Activated CD8-positive, alpha-beta memory T cell treated with anti-CD3 and anti-CD28 coated beads for 48 hours (primary cell): ENCODE measurements at regions not wholly inside any gene's neighbourhood (a gene's known extent, or its start where the extent isn't known, plus 50 kb on each side); places are given as distances from the start of the nearest gene placed in this dataset.
"Not testable (repeated sequence)": the region's sequence is repeated elsewhere in the genome, so short reads cannot be mapped to it uniquely, and the experiment has no call there.

Experiments used
- DNase-seq, 3 experiments: peaks; one replicate each; pipeline ENCODE4 v3.0.0-alpha.2; 2020; ENCODE audit warnings: low read depth in 2 of 3, low spot score in 2 of 3

DNA sequence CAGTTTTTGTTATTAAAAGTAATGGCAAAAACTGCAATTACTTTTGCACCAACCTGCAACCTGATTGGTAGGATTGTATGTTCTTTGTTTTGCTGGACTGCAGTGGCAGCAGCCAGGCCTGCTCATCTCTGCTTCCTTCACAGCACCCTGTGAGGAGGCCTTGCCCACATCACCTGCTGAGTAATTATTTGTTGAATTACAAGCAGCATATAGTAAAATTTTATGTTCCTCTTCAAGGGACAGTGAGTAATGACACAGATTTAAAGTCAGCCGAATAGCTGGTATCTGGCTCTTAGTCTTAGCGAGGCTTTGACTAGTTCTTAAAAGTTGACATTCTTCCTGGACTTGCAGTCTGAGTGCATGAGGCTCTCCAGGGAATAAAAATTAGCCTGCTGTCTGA is 435.1 kb downstream of the PRDM2 start:
- no peak for DNase-seq

DNA sequence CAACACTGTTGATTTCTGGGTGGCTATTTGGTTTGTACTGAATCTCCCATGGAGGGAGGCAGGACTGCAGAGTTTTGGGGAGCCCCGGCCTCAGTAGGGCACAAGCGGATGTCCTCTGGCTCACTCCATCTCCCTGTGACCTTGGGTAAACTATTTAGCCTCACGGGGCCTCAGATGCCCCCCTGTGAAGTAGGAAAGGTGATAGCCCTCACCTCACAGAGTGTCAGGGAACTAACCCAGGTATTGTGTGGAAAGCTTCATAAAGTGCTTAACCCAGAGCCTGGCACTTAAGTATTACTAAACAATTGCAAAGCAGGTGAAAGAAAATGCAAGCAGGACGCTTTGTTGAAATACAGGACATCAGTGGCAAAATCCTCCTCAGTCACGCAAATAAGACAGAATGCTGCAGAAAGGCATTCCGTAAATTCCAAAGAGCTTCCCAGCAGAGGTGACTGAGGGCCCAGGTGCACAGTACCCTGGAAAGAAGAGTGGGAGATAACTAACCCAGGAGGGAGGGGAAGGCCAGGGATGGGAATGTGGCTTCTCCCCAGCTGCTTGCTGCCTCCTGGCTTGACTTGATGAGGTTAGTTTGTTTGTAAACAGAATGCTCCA is 436.3 kb downstream of the PRDM2 start:
- no peak for DNase-seq

DNA sequence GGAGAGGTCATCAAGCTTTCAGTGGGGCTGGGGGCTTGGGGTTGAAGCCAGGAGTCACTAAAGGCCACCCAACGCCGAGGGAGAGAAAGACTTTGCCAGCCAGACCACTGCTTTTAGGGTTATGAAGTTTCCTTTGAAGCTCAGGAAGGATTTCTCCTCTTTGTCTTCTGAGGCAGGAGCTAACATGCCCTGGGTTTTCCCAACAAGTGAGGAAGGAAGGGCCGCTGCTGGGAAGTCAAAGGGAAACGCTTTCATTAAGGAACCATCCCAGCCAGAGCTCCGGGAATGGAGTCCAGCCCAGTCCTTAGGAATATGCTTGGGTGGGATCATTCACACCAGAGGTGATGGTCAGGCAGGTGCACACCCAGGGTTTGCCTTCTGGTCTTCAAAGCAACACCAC is 436.9 kb downstream of the PRDM2 start:
- DNase-seq: no peak

DNA sequence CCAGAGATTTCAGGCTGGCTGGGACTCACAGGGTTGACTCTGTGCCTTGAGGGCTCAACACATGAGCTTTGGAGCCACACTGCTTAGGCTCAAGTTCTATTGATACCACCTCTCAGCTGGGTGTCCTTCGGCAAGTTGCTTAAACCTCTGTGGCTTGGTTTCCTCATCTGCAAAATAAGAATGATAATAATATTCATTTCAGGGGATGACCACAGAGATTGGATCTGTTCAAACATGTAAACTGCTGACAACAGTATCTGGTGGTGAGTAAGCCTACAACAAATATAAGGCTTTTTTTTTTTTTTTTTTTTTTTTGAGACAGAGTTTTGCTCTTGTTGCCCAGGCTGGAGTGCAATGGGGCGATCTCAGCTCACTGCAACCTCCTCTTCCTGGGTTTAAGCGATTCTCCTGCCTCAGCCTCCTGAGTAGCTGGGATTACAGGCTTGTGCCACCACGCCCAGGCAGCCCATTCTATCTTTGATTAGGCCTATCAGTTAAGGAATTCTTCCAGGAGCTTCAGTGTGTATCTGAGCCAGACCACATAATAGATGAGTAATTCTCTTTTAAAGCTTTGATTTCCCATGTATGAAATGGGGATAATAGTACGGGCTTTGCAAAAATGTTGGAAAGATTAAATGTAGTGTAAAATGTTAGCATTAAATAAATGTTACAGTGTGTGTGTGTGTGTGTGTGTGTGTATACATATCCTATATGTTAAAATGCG is 437.6 kb downstream of the PRDM2 start:
- no peak for DNase-seq

DNA sequence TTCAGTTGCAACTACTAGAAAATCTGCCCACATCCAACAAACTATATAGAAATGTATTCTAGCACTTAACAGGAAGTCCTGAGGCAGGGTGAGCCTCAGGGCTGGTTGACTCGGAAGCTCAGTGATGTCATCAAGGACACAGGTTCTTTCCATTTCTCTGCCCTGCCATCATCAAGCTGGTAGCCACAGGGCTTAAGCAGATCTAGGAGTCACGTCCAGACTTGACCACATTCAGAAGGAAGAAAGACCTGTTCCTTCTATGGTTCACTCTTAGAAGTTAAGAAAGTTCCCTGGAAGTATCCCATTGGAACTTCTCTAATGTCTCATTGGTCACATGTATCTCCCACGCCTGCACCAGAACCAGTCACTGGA is 438.1 kb downstream of the PRDM2 start:
- DNase-seq: no peak

DNA sequence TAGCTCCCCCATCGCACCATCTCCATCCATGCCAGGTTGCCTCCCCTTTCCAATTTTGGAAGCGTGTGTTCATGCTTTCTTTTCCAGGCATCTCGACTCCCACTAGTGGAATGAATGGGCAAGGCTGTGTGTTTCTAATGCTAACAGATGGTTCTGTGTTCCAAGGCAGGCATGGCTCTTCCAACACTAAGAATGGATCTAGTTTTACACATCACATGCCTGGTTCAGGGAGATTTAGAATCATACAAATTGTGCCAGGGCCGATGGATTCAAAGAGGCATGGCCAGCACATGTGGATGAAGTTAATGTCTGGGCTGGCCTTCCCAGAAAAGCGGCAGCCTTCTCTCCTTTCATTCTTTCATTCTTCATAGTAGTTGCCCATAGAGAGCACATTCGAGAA is 438.7 kb downstream of the PRDM2 start:
- DNase-seq: no peak

DNA sequence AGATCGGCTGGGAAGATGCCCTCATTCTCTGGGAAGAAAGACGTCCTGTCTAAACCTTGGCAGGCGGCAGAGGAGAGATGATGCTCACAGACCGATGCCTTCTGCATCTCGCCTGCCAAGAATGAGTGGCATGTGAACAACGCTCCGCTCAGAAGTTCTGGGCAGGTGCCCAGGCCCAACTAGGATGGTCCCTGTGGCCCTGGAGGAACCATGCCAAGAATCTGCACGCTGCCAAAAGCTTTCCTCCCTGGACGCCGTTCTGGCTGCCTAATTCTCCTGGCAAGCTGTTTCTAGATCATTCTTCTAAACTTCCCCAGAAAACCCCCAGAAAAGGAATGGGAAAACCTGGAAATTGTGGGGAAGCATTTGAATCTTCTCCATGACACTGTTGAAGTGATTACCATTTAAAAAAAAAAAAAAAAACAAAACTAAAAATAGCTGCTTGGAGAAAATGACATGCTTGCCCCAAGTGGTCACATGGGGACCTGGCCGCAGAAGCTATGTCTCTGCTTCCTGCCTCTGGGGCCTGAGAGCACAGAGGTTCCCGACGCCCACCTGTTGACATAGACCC is 440.9 kb downstream of the PRDM2 start:
- no peak for DNase-seq

DNA sequence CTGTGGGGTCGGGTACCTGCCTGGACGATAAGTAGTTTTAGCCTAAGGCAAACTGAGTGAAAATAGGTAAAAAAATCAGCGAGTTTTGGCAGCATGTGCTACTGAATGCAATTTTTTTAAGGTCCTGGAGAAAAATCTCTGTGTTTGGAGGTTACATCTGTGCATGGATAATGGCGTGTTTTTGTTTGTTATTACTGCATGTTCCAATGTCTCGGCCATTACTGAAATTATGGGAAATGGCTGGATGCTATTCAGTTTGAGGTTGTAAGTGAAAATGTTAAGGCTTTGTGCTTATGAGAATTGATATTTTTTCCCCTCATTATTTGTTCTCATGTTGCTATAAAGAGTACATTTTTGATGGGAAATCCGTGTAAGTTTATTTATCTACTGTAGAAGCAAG is 441.7 kb downstream of the PRDM2 start:
- DNase-seq: no peak

DNA sequence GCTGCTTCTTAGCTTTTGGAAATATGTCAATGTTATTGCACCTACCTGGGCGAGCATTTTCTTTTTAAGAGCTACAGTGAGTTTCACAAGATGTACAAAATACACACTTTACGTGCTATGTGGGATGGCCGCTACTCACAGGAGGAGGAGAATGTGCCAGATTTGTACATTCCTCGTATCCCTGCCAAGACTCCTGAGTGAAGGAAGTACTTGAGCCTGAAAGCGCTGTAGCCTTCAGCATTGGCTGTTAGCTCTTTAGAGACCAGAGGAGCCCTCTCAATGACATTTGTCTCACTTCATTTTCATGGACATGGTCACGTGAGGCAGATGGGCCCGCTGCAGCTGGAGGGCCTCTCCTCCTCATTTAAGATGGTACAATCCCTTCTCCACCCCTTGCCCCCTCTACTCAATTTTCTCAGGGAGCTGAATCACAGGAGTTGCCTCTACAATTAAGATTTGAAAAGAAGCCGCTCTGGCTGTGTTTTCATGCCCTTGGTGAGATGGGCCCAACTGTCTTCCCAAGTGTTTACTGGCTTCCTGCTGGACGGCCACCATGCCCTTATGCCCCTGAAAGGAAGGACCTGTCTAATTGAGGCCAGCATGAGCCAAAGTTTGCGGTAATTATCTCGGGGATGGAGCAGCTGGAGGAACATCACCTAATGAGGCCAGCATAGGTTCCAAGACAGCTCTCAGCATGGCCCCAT is 442.6 kb downstream of the PRDM2 start:
- DNase-seq: no peak

DNA sequence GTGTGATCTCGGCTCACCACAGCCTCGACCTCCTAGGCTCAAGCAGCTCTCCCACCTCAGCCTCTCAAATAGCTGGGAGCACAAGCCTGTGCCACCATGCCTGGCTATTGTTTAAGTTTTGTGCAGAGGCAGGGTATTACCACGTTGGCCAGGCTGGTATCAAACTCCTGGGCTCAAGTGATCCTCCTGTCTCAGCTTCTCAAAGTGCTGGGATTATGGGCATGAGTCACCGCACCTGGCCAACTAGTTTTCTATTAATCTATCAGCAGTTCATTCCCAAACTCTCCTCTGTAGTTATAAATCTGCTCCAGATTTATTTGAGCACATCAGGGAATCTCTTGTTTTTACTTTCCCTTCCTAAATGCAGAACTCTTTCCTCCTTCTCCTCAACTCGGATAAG is 443.8 kb downstream of the PRDM2 start:
- DNase-seq: no peak

DNA sequence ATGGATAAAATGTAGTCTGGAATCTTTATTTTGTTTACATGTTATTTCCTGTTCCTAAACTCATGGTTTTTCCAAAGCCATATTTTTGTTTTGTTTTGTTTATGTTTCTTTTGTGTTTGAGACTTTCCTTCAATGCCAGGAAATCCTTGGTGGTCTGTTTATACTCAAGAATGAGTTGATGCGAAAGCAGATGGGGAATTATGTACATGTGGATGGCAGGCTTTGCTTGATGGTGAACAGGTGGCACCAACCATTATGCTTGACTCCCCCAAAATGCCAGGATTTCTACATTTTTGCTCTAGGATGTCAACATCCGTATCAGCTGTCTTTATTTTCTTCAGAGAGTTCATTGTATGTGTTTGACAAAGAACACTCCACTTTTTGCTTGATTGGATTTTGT is 448.5 kb downstream of the PRDM2 start:
- no peak for DNase-seq

DNA sequence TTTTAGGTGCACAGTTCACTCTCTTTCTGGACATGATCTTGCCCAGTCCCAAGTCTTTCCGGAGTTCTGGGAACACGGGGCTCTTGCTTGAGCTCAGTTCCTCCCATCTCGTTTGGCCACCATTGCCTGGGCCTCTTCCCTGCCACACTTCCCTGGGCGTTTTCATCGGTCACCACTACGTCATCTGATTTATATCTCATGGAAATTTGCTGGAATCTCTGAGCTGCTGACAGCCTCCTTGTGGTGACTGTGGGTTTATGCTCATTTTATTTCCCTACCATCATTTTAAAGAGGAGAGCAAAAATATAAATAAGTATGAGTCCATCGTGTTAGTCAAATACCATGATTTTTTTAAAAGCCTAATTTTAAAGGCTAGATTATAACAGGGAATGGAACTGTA is 449.1 kb upstream of the KAZN start:
- DNase-seq: no peak

DNA sequence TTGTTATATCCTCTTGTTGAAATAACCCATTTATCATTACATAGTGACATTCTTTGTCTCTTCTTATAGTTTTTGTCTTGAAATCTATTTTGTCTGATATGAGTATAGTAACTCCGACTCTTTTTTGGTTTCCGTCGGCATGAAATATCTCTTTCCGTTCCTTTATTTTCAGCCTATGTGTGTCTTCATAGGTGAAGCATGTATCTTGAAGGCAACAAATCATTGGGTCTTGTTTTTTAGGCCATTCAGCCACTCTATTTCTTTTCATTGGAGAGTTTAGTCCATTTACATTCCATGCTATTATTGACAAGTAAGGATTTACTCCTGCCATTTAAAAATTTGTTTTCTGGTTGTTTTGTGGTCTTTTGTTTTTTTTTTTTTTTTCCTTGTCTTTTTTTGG is 441.9 kb upstream of the KAZN start:
- no peak for DNase-seq

DNA sequence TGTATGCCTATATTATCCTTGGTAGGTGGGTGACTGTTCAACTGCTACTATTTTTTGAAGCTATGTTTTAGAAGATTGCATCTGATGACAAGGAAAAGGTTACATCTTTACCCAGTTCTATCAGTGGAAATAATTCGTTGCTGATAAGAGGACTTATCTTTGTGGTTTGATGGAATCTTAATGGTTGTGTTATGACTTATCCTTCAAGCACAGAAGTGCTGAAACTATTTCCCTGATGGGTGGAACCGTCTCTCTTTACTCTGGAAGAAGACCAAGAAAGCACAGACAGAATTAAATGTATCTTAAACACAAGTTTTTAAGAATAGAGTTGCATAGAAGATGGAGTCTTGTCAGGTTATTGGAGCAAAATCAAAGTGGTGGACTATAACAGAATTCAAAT is 437.7 kb upstream of the KAZN start:
- no peak for DNase-seq

DNA sequence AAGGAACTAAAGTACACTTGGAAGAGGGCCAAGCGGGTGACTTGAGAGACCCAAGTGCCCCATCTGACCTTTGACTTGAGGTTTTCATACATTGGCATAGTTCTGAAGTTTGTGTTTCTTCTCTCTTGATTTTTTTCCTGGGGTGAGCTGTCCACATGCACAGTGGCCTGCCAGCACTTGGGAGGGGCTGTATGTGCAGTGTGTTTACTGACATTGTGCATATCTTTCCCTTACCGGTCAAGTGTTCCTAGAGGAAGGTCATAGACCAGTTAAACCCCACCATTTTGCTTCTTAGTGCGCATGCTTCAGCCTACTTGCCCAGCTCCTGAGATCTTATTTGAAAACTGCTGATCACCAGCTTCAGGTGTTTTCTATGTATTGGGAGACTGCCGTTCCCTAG is 435.2 kb upstream of the KAZN start:
- DNase-seq: no peak

DNA sequence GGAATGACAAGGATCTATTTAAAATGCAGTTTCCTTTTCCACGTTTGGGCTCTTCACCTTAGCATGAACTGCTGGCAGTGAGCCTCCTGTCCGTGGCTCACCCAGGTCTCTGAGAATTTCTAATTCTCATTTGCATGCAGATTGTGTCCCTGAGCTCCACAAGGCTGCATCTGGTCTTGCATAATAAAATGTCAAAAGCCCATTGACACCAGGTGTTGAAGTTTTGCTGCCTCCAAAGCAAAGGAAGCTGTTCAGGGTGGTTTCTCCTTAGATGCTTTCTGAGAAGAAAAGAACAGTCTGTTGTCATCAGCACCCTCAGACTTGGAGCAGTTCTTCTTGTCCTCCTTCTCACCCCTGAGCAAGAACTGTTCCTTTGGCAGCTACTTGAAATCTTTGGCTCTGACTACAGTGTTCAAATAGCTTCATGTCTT is 433.1 kb upstream of the KAZN start:
- DNase-seq: no peak

DNA sequence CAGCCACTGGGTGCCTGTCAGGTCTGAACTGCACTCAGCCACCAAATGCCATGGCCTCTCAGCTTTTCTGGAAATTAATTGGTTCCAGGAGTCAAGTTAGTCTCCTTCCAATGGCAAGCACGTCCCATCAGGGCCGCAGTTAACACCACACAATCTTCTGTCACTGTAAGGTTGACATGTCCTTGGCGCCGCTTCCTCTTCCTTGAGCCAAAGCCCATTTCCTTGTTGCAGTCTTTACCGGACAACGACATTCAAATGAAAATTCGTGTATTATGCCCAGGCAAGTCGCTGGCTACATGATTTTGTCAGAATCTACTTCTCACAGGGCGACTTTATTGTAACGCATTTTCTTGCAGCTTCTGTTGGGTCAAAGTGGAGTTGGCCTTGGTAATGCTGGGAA is 430.6 kb upstream of the KAZN start:
- no peak for DNase-seq

DNA sequence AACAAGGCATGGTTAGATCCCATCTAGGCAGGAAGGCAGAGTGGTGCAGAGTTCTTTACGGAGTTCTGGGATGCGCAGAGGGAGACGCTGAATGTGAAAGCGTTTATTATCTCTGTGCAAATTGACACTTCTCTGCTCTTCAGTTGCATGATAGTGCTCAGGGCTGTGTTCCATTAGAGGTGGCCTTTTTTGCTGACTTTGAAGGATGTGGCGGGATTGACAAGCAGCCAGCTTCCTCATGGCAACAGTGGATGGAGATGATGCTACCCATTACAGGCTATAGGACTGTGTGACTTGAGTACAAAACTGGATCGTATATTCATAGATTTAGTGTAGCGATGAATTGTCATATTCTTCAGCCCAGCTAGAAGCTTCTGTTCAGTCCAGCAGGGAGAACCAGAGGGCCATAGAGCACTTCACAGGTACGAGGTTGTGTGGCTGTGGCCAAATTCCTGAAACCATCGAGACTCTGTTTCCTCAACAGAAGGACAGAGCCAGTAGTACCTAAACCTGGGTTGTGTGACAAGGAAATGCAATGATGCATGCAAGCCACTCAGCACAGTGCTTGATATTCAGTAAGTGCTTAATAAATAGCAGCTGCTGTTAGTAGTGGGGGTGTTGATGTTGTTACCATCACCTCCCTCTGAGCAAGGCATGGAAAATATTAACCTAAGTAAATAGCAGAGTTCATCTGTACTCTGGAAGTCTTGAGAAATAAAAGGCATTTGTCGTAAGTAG is 430.0 kb upstream of the KAZN start:
- DNase-seq: no peak

DNA sequence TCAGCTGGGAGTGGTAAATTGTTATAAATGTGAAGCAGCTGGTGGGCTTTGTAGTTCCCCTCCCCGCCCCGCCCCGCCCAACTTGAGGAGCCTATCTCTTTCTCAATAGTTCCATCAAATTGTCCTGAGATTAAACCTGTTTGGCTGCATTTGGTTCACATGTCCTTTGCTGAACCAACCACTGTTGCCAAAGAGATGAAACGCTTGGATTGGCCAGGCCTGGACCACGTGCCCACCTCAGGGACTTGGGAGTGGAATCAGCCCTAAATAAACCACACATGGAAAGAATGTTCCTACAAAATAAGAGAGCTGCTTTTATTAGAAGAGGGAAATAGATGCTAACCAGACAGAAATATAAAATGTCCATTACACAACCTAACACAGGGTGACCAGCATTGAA is 424.9 kb upstream of the KAZN start:
- no peak for DNase-seq

DNA sequence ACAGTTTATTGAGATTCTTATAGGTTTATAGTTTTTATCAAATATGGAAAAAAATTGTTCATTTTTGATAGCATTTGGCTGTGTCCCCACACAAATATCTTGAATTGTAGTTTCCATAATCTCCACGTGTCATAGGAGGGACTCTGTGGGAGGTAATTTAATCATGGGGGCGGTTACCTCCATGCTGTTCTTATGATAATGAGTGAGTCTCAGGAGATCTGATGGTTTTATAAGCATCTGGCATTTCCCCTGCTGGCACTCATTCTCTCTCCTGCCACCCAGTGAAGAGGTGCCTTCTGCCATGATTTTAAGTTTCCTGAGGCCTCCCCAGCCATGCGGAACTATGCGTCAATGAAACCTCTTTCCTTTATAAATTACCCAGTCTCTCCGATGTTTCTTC is 420.6 kb upstream of the KAZN start:
- DNase-seq: not testable (repeated sequence)

DNA sequence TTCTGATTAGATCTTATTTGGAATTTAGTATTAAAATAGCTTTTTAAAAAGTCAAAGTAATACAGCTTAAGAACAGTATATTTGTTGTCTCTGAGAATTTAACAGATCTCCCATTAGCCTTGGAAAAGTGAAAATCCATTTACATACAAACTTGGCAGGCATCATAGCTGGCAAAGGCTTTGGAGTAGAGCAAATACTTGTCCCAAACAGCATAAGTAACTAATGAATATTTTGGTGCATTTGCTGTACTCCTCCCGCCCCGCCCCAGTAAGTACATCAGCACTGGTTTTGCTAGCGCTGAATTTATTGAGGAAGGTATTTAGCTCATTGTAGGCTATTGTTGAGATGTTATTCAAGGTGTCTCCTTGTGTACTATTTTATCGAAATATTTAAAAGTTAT is 417.7 kb upstream of the KAZN start:
- no peak for DNase-seq
